WTC11 (cell line): ENCODE measurements at regions not wholly inside any gene's neighbourhood (a gene's known extent, or its start where the extent isn't known, plus 50 kb on each side); places are given as distances from the start of the nearest gene placed in this dataset.
A peak's percentile ranks its signal among the peaks of the same experiment; 100 is the strongest.

Experiments
- ATAC-seq: fragments of 200-7000 bp; cut with Tn5 transposase; 2 replicates; pipeline ENCODE4 v1.10.0; 2021; ENCODE audit warnings: mild to moderate bottlenecking, moderate library complexity
- CTCF ChIA-PET: fragments of 300-600 bp; sonication (Branson Sonifier 250); formaldehyde crosslinking; loops from one replicate; lab custom pipeline; 2021; ENCODE audit warnings: antibody characterized with exemption; lab: Charles Lee
- POLR2A ChIA-PET: fragments of 350-600 bp; sonication (Branson Sonifier 250); formaldehyde crosslinking; loops from one replicate; lab custom pipeline; 2021; ENCODE audit warnings: antibody characterized with exemption; lab: Charles Lee
- DNase-seq: peaks from one replicate; pipeline ENCODE4 v3.0.0; 2021; ENCODE audit warnings: low spot score
- H3K27ac Mint-ChIP-seq: 2 replicates; pipeline ENCODE4 v1.8.0; 2021; ENCODE audit warnings: mixed read lengths
- H3K27me3 Mint-ChIP-seq: 2 replicates; pipeline ENCODE4 v1.8.0; 2021; ENCODE audit warnings: low read depth, mild to moderate bottlenecking, moderate library complexity, mixed read lengths
- H3K36me3 Mint-ChIP-seq: 2 replicates; pipeline ENCODE4 v1.8.0; 2021; ENCODE audit warnings: mixed read lengths
- H3K4me1 Mint-ChIP-seq: 2 replicates; pipeline ENCODE4 v1.8.0; 2022; ENCODE audit warnings: mixed read lengths
- H3K4me3 Mint-ChIP-seq: 2 replicates; pipeline ENCODE4 v1.8.0; 2021; ENCODE audit warnings: mild to moderate bottlenecking, moderate library complexity, mixed read lengths
- H3K9me3 Mint-ChIP-seq: 2 replicates; pipeline ENCODE4 v1.8.0; 2021; ENCODE audit warnings: mixed read lengths
- AR ChIP-seq: fragments of 250-450 bp; sonication (Bioruptor Pico); IDR thresholded peaks from 2 replicates; pipeline ENCODE4 v1.9.0; 2021; ENCODE audit warnings: mild to moderate bottlenecking
- ERG ChIP-seq: fragments of 250-450 bp; sonication (Bioruptor Pico); IDR thresholded peaks from 2 replicates; pipeline ENCODE4 v1.8.0; 2021; ENCODE audit warnings: mild to moderate bottlenecking
- FOXJ3 ChIP-seq: sonication (generic); formaldehyde crosslinking; IDR thresholded peaks from 2 replicates; pipeline ENCODE4 v1.9.0; 2021; ENCODE audit warnings: missing genetic modification reagents, mild to moderate bottlenecking, borderline replicate concordance
- FOXP4 ChIP-seq: sonication (generic); formaldehyde crosslinking; IDR thresholded peaks from 2 replicates; pipeline ENCODE4 v1.8.0; 2022; ENCODE audit warnings: mild to moderate bottlenecking, missing genetic modification reagents
- GABPB1 ChIP-seq: sonication (generic); formaldehyde crosslinking; IDR thresholded peaks from 2 replicates; pipeline ENCODE4 v1.8.1; 2023; ENCODE audit warnings: mild to moderate bottlenecking, missing genetic modification reagents
- GRHL2 ChIP-seq: fragments of 250-450 bp; sonication (Bioruptor Pico); IDR thresholded peaks from 2 replicates; pipeline ENCODE4 v1.8.0; 2022; ENCODE audit warnings: mild to moderate bottlenecking, moderate library complexity; ENCODE audit not compliant: insufficient replicate concordance, severe bottlenecking
- IRF1 ChIP-seq: sonication (generic); formaldehyde crosslinking; IDR thresholded peaks from 2 replicates; pipeline ENCODE4 v1.8.0; 2023; ENCODE audit warnings: missing genetic modification reagents
- MLX ChIP-seq: sonication (generic); formaldehyde crosslinking; IDR thresholded peaks from 2 replicates; pipeline ENCODE4 v1.8.1; 2023; ENCODE audit warnings: mild to moderate bottlenecking, missing genetic modification reagents, moderate library complexity
- MYBL2 ChIP-seq: sonication (generic); formaldehyde crosslinking; IDR thresholded peaks from 2 replicates; pipeline ENCODE4 v1.8.1; 2023; ENCODE audit warnings: mild to moderate bottlenecking, moderate library complexity, missing genetic modification reagents
- NR1H2 ChIP-seq: sonication (generic); formaldehyde crosslinking; IDR thresholded peaks from 2 replicates; pipeline ENCODE4 v1.9.0; 2021; ENCODE audit warnings: mild to moderate bottlenecking, moderate library complexity, missing genetic modification reagents
- PRDM15 ChIP-seq: sonication (generic); formaldehyde crosslinking; IDR thresholded peaks from 2 replicates; pipeline ENCODE4 v1.8.0; 2022; ENCODE audit warnings: missing genetic modification reagents
- PREB ChIP-seq: sonication (generic); formaldehyde crosslinking; IDR thresholded peaks from 2 replicates; pipeline ENCODE4 v1.8.1; 2022; ENCODE audit warnings: mild to moderate bottlenecking, missing genetic modification reagents, moderate library complexity, borderline replicate concordance
- PRRX2 ChIP-seq: fragments of 250-450 bp; sonication (Bioruptor Pico); IDR thresholded peaks from 2 replicates; pipeline ENCODE4 v1.8.0; 2021; ENCODE audit warnings: mild to moderate bottlenecking
- SMAD4 ChIP-seq: sonication (generic); formaldehyde crosslinking; IDR thresholded peaks from 2 replicates; pipeline ENCODE4 v1.8.0; 2022; ENCODE audit warnings: mild to moderate bottlenecking, missing genetic modification reagents
- SP1 ChIP-seq: sonication (generic); formaldehyde crosslinking; conservative IDR thresholded peaks from 2 replicates; pipeline ENCODE4 v1.8.1; 2022; ENCODE audit warnings: missing genetic modification reagents
- TCF7 ChIP-seq: sonication (generic); formaldehyde crosslinking; IDR thresholded peaks from 2 replicates; pipeline ENCODE4 v1.8.0; 2022; ENCODE audit warnings: mild to moderate bottlenecking, low read depth, missing genetic modification reagents, moderate library complexity
- USF1 ChIP-seq: sonication (generic); formaldehyde crosslinking; IDR thresholded peaks from 2 replicates; pipeline ENCODE4 v1.8.0; 2022; ENCODE audit warnings: mild to moderate bottlenecking, missing genetic modification reagents
- USF2 ChIP-seq: sonication (generic); formaldehyde crosslinking; IDR thresholded peaks from 2 replicates; pipeline ENCODE4 v1.8.1; 2023; ENCODE audit warnings: mild to moderate bottlenecking, missing genetic modification reagents, moderate library complexity

GRCh38 chr1:59041646-59042277 lies 255.1 kb upstream of the FGGY start (continued):
- TF ChIP-seq AR (CRISPR knock-in tag) (no peak), PRDM15 (CRISPR knock-in tag) (no peak)

GRCh38 chr1:59043796-59044195 lies 253.1 kb upstream of the FGGY start:
- H3K4me1 Mint-ChIP-seq, result peaks cover 7% of the 10 kb centered on the region
- ATAC-seq, result no peak
- CTCF ChIA-PET, result no interaction called here
- peaks cover 9% of the 10 kb centered on the region for H3K36me3 Mint-ChIP-seq
- H3K27me3 Mint-ChIP-seq, result no peaks in the 10 kb centered on the region
- peaks cover 24% of the 10 kb centered on the region for H3K9me3 Mint-ChIP-seq
- no peak overlapping the region for H3K4me3 Mint-ChIP-seq
- TF ChIP-seq SP1, result no peak
- no peak for TF ChIP-seq ERG (CRISPR knock-in tag)
- peak; percentile 70; the same call in 1 of the 2 replicates for TF ChIP-seq GABPB1 (CRISPR knock-in tag)
- no peak for DNase-seq
- POLR2A ChIA-PET, result no interaction called here
- no peak overlapping the region for H3K27ac Mint-ChIP-seq

- no peak for ATAC-seq
- Mint-ChIP-seq H3K4me1 (peaks cover 7% of the 10 kb centered on the region), H3K27me3 (no peaks in the 10 kb centered on the region; the same call in 1 of the 2 replicates), H3K9me3 (peaks cover 32% of the 10 kb centered on the region), H3K27ac (no peak overlapping the region), H3K4me3 (no peak overlapping the region), H3K36me3 (peaks cover 9% of the 10 kb centered on the region)
- DNase-seq, result no peak
- POLR2A ChIA-PET, result no interaction called here
- CTCF ChIA-PET, result no interaction called here
- TF ChIP-seq MYBL2 (CRISPR knock-in tag) (no peak), FOXP4 (CRISPR knock-in tag) (no peak), PREB (no peak), NR1H2 (CRISPR knock-in tag) (no peak), MLX (CRISPR knock-in tag) (no peak), TCF7 (CRISPR knock-in tag) (no peak), SMAD4 (no peak), USF1 (no peak), GRHL2 (CRISPR knock-in tag) (no peak), FOXJ3 (CRISPR knock-in tag) (no peak), USF2 (CRISPR knock-in tag) (no peak), IRF1 (CRISPR knock-in tag) (no peak), PRRX2 (CRISPR knock-in tag) (no peak)
Observed at GRCh38 chr1:59044535-59045121, 252.3 kb upstream of the FGGY start.
